Left renal pelvis (tissue), 4 donors: ENCODE measurements at regions not wholly inside any gene's neighbourhood (a gene's known extent, or its start where the extent isn't known, plus 50 kb on each side); places are given as distances from the start of the nearest gene placed in this dataset.

Experiments
- DNase-seq, 4 donors: peaks; one replicate each; pipeline ENCODE4 v3.0.0-alpha.2; 2013; ENCODE audit warnings: low read depth in 4 of 4, low spot score in 3 of 4

DNA sequence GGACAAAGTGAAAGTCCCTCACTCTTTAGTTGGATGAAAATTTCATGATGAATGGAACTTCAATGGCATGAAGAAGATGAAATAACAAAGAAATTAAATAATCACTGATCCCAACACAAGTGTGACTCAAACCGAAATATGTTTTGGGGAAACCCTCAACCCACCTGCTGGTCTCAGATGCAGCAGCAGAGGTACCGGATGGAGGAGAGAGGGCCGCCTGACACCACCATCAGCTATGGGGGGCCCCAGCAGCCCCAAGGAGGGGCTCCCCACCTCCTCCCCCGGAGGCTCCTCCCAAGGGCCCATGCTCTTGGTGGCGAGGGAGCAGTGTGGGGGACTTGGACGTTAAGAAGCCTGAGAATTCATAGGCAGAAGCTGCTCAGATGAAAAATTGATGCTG is 137.2 kb upstream of the ADARB2 start:
- DNase-seq: no peak

DNA sequence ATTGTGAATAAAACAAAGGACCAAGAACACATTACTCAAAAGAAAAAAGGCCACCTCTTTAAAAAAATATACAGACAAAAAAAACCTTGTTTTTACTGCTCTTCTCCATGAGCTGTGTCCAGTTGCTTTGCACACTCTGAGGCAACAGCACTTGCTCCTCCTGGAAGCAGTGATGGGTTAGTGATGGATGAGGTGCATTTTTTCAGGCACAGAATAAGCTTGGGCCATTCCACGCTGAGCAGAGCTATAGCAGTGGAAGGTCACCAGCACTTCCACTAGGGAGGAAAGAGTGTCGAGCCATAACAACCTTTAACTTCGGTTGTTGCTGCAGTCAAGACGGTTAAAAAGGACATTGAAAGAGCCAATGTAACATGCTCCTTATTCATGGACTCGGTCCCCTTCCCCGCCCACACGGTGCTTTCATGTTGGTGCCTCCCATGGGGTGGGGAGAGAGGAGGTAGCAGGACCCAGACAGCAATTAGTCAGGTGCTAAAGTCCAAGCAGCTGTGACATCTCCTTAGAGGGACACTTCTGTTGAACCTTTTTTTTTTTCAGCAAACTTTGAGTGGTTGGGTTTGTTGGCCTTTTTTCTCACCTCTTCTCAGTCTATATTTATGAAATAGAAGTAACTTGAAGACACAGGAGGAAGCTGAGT is 136.5 kb upstream of the ADARB2 start:
- DNase-seq: no peak

- DNase-seq: no peak
Observed at GRCh38 chr10:1872151-1872726, 134.9 kb upstream of the ADARB2 start.

DNA sequence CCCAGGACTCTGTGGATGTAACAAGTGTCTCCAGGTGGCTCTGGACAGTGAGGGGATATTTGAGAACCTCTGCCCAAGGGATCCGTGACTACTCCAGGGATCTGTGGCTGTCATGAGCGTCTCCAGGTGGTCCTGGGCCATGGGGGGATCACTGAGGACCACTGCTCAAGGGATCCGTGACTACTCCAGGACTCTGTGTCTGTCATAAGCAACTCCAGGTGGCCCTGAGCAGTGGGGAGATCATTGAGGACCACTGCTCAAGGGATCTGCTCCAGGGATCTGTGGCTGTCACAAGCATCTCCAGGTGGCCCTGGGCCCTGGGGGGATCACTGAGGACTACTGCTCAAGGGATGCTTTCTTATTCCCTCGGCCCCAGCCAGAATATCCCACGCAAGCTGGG is 133.2 kb upstream of the ADARB2 start:
- no peak for DNase-seq

DNA sequence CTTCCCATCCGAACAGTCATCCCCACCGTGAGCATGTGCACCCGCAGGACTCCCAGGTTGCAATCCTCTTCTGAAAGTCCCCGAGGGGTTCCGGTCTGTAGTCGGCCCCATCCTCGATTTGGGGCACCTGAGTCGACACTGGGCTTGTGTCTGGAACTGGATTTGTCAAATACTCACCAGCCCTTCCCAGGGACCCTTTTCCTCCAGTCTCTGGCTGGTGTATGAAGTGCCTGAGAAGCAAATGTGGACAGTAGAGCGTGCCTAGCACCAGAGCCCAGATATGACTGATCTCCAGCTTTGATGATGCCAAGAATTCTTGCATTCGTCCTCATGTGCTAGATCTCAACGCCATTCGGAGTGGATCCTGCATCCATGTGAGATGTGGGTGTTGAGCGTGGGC is 132.5 kb upstream of the ADARB2 start:
- no peak for DNase-seq

DNA sequence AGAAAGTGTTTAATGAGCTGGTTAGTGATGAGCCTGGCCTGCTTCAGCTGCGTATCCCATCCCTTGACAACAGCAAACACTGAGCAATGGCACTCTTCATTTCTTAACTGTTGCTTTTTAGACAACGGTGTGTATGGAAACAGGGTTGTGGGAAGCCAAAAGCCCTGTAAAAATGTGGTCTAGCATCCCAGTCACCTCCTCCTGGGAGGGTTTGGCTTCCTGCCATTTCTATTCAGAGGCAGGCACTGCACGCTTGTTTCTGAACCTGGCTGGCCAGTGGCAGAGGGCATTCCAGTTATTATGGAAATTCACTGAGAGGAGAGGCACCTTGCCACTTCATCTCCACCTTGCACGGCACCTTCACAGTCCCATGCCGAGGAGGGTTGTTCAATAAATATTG is 123.0 kb upstream of the ADARB2 start:
- DNase-seq: no peak

DNA sequence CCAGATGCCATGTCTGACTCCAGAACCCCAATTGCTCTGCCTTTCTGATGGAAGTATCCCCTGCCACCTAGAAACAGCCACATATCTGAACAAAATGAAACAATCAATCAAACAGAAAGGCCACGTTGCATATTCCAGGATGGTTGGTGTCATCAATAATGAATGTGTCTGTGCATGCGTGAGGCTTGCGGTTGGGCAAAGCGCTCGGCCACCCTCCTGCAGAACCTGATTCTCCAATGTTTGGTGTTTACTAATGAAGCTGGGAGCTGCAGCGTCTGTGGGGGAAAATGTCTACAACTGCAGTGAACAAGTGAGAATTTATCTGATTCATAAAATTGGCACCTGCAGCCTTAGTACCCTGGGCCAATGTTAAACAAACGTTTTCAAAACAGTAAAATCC is 121.2 kb upstream of the ADARB2 start:
- no peak for DNase-seq

- no peak for DNase-seq
Observed at GRCh38 chr10:1858048-1858447, 120.7 kb upstream of the ADARB2 start.

- DNase-seq: no peak
Observed at GRCh38 chr10:1855911-1856310, 118.6 kb upstream of the ADARB2 start.

- no peak for DNase-seq
Observed at GRCh38 chr10:1854271-1854670, 116.9 kb upstream of the ADARB2 start.

DNA sequence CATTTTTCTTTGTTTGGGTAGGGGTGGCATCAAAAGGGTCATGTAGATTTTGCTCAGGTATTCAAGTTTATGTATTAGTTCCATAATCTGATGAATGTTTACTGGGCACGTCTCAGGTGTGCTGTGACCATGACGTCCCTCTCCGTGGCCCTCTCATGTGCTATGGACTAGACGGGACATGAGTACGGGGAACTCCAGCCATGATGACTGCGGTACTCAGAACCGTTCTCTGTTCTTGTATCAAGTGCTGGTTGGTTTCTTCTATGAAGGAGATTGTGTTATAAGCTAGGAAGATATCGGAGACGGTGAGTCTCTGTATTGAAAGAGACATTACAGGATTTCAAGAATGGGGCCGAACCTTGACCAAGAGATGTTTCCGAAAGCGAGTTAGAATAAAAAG is 116.5 kb upstream of the ADARB2 start:
- DNase-seq: no peak

DNA sequence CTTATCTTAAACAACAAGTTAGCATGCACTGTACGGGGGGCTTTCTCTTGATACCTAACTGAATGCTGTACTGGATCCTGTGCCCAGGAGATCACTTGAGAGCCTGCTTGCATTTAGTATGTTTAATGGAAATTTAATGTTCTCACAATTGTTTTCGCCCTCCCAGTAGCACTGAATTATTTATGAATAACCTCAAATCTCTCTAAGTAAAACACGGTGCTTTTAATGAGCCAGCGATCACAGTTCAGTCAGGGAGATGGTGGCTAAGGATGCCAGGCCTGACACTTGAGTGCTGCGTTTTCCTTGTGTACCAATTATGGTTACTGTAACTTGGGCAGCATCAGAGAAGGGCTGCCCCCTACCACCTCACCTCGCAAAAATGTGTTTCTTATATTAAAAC is 115.5 kb upstream of the ADARB2 start:
- DNase-seq: no peak

DNA sequence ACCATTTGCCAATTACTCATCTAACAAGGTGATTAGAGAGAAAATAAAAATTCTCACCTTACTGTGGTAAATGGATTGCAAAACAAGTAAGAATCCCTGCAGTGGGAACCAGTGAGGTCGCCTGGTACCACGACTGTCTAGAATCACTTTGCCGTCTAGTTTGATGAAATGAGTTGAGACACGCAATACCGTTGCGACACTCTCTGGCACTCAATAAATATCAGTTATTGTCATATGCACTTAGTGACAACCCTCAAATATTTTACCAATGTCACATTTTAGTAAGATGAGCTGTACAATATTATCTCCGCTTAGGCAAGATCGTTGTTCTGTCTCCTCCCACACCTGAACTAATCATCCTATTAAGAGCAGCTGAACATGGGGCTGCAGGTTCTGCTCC is 114.4 kb upstream of the ADARB2 start:
- DNase-seq: no peak

- DNase-seq: no peak
Observed at GRCh38 chr10:1850971-1851527, 113.7 kb upstream of the ADARB2 start.

DNA sequence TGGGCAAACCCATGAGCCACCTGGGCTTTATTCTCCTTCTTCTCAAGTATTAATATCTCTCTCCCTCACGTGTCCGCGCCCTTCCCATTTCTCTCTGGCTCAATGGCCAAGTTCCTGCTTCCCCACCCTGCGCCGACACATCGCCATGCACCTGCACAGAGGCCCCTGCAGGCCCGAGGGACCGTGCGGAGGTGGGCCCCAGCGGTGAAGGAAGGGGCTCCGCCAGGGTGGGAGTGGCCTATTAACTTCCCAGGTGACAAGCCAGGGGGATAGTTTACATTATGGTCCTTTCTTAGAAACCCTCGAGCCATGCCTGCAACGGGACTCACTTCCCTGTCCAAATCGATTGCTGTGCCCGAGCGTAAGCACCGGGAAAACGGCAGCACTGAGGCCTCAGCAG is 110.0 kb upstream of the ADARB2 start:
- DNase-seq: no peak

DNA sequence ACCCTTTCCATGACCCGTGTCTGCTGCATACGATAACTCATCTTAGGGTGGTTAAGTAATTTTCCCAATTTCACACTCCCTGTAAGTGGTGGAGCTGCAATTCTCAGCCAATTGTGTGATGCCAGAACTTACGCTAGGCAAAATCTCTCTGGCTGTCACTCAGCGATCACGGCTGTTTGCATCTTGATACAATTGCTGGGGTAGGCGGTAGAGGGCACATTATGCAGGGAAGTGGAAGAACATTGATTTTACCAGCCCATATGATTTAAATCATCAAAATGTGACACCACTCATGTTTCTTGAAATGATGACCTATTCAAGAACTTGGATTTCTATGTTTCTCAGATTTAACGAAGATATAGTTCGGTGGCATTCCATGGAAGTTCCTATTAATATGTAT is 108.7 kb upstream of the ADARB2 start:
- no peak for DNase-seq

DNA sequence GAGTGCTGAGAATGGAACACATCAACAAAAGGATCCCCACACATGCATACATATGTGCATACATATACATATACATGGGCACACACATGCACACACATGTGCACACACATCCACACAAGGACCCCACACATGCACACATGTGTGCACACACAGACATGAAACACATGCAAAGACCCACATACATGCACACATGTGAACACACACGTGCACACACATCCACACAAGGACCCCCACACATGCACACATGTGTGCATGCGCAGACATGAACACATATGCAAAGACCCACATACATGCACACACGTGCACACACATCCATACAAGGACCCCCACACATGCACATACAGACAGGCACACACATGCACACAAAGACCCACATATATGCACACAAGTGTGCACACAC is 104.4 kb upstream of the ADARB2 start:
- DNase-seq: no peak

DNA sequence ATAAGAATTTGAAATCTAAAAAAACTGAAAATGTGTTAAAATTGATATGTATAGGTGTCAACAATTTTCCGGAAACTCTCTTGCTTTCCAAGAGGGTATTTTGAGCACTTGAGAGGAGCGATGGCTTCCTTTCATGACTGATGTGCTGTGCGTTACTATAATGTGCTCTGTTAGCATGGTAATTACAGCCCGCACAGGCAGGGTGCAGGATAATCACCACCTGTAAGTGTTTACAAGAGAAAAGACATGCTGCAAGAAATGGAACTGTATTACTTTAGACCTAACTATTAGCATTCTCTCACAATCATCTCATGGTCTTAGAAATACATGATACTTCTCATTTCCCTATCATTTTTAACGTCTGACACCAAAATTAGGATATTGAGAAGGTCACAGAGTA is 92.4 kb upstream of the ADARB2 start:
- DNase-seq: no peak

DNA sequence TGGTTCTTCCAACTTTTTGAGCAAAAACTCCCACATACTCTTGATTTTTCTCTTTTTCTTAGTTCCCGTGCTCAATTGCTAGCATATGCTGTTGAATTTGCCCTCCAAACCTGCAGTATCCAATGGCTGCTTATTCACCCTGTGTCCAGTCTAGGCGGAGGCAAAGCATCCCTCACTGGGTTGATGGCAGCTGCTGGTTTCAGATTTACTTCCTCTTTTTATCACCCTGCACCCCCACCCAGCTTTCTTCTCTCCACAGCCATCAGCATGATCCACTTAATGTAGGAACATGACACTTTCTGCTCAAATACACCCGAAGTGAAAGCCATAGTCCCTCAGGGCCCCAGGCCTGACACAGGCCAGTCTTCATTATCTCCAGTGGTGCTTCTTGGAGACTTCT is 87.6 kb upstream of the ADARB2 start:
- DNase-seq: no peak

GRCh38 chr10:1814556-1814955 is 77.2 kb upstream of the ADARB2 start:
- no peak for DNase-seq

DNA sequence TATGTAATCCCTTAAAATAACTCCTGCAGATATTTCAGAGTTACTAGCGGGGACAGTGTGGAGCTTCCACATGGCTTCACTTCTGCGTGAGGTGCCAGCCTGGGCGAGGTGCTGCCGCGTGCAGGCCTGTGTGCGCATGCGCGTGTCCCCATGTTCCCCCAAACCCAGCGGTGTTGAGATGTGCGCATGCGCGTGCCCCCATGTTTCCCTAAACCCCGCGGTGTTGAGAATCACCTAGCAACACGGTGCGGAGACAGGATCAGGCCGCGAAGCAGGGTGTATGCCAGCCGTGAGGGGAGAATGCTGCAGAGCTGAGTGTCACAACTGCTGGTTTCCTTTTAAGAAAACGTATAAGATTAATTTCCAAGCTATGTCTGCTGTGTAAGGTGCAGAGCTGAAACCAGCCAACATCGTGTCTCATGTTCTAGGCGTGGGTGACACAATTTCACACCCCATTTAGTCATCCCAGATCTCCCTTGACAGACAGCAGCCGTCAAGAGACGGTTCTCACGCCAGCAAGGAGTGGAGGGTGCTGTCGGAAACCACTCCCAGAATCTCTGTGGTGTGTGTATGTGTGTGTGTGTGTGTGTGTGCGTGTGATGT is 71.9 kb upstream of the ADARB2 start:
- no peak for DNase-seq

- DNase-seq: no peak
Observed at GRCh38 chr10:1807924-1808323, 70.6 kb upstream of the ADARB2 start.
